ENCODE measurements at regions not wholly inside any gene's neighbourhood (a gene's known extent, or its start where the extent isn't known, plus 50 kb on each side); places are given as distances from the start of the nearest gene placed in this dataset.
A peak's percentile ranks its signal among the peaks of the same experiment; 100 is the strongest.
"Not testable (repeated sequence)": the region's sequence is repeated elsewhere in the genome, so short reads cannot be mapped to it uniquely, and the experiment has no call there.

- TF ChIP-seq CTCF (IDR thresholded peaks at IDR 0.05; ENCODE audit: insufficient read depth, low read length): no peak
- H3K4me3 ChIP-seq (ENCODE audit: low read depth, low read length): no peak overlapping the region
- no peak for DNase-seq (ENCODE audit: low read depth)
These were observed 475.2 kb downstream of the JRKL start for GRCh38 chr11:96865020-96865419.

- no peak overlapping the region for H3K4me3 ChIP-seq (ENCODE audit: low read depth, low read length)
- DNase-seq (ENCODE audit: low read depth): peak; percentile 80
- no peak for TF ChIP-seq CTCF (IDR thresholded peaks at IDR 0.05; ENCODE audit: insufficient read depth, low read length)
These were observed 479.4 kb downstream of the JRKL start for GRCh38 chr11:96869207-96869606.

GRCh38 chr11:96875712-96876111 lies 485.9 kb downstream of the JRKL start:
- no peak for TF ChIP-seq CTCF (IDR thresholded peaks at IDR 0.05; ENCODE audit: insufficient read depth, low read length)

GRCh38 chr11:96878299-96879051 lies 488.7 kb downstream of the JRKL start:
- no peak for TF ChIP-seq CTCF (IDR thresholded peaks at IDR 0.05; ENCODE audit: insufficient read depth, low read length)
- no peak overlapping the region for H3K4me3 ChIP-seq (ENCODE audit: low read depth, low read length)
- no peak for DNase-seq (ENCODE audit: low read depth)

More at GRCh38 chr11:96875712-96876111, 485.9 kb downstream of the JRKL start:
- no peak overlapping the region for H3K4me3 ChIP-seq (ENCODE audit: low read depth, low read length)
- DNase-seq (ENCODE audit: low read depth): no peak

- not testable (repeated sequence) for H3K4me3 ChIP-seq (ENCODE audit: low read depth, low read length); DNase-seq (ENCODE audit: low read depth)
These were observed 492.8 kb downstream of the JRKL start for GRCh38 chr11:96882622-96883021.

GRCh38 chr11:96885405-96885804 lies 495.6 kb downstream of the JRKL start:
- no peak for DNase-seq (ENCODE audit: low read depth)
- no peak overlapping the region for H3K4me3 ChIP-seq (ENCODE audit: low read depth, low read length)
- no peak for TF ChIP-seq CTCF (IDR thresholded peaks at IDR 0.05; ENCODE audit: insufficient read depth, low read length)

- no peak for DNase-seq (ENCODE audit: low read depth)
- TF ChIP-seq CTCF (IDR thresholded peaks at IDR 0.05; ENCODE audit: insufficient read depth, low read length): no peak
- H3K4me3 ChIP-seq (ENCODE audit: low read depth, low read length): no peak overlapping the region
These were observed 496.1 kb downstream of the JRKL start for GRCh38 chr11:96885912-96886311.

Measured in fibroblast of the aortic adventitia (primary cell).